Vagina (tissue), 2 donors: ENCODE measurements at regions not wholly inside any gene's neighbourhood (a gene's known extent, or its start where the extent isn't known, plus 50 kb on each side); places are given as distances from the start of the nearest gene placed in this dataset.

Source experiments
- DNase-seq, 2 donors: peaks; one replicate each; pipeline ENCODE4 v3.0.0-alpha.2; 2017; ENCODE audit errors: extremely low spot score in 2 of 2
- H3K27ac ChIP-seq: fragments of 200-600 bp; sonication (generic); one replicate; pipeline ENCODE4 v1.5.1; 2019
- H3K27me3 ChIP-seq: fragments of 200-600 bp; sonication (generic); one replicate; pipeline ENCODE4 v1.5.1; 2019
- H3K36me3 ChIP-seq, 2 donors: fragments of 200-600 bp; sonication (generic); one replicate each; pipeline ENCODE4 v1.5.1; 2017 to 2019
- H3K4me1 ChIP-seq: fragments of 200-600 bp; sonication (generic); one replicate; pipeline ENCODE4 v1.5.1; 2019
- H3K4me3 ChIP-seq, 2 donors: fragments of 200-600 bp; sonication (generic); 1 replicate in 1 of 2; 2 replicates in 1 of 2; pipeline ENCODE4 v1.5.1; 2016 to 2019
- H3K9me3 ChIP-seq: fragments of 200-600 bp; sonication (generic); one replicate; pipeline ENCODE4 v1.5.1; 2019
- CTCF ChIP-seq, 3 experiments: fragments of 450-650 bp in 2 of 3; fragments of 200-600 bp in 1 of 3; sonication (generic) in 1 of 3; IDR thresholded peaks; one replicate each; pipeline ENCODE4 v1.5.1; 2017 to 2019; ENCODE audit warnings: antibody characterized with exemption in 3 of 3, mild to moderate bottlenecking in 2 of 3, moderate library complexity in 2 of 3
- POLR2A ChIP-seq, 2 donors: fragments of 450-650 bp; IDR thresholded peaks; one replicate each; pipeline ENCODE4 v1.6.1; 2017; ENCODE audit warnings: antibody characterized with exemption in 2 of 2, mild to moderate bottlenecking in 2 of 2, moderate library complexity in 2 of 2
- POLR2AphosphoS5 ChIP-seq, 2 donors: sonication (generic); formaldehyde crosslinking; IDR thresholded peaks; one replicate each; pipeline ENCODE4 v1.9.0; 2017; ENCODE audit warnings: antibody characterized with exemption in 2 of 2, mild to moderate bottlenecking in 2 of 2, low read depth in 1 of 2; ENCODE audit not compliant: insufficient read depth in 1 of 2
- intact Hi-C: fragments of 100-400 bp; cut with DNase I; formaldehyde crosslinking; loops from one replicate; pipeline ENCODE4 v1.15.1; 2023

GRCh38 chr11:37422511-37422910 is 824.5 kb upstream of the RAG2 start:
- Histone ChIP-seq H3K4me3 (no peak overlapping the region), H3K27ac (no peak overlapping the region), H3K27me3 (no peaks in the 10 kb centered on the region), H3K9me3 (no peaks in the 10 kb centered on the region), H3K36me3 (no peaks in the 10 kb centered on the region), H3K4me1 (no peaks in the 10 kb centered on the region)
- no peak for TF ChIP-seq POLR2A (IDR thresholded peaks at IDR 0.05)
- no peak for TF ChIP-seq POLR2AphosphoS5 (IDR thresholded peaks at IDR 0.05; ENCODE audit: insufficient read depth in 1 of 2, low read depth in 1 of 2)
- DNase-seq, result no peak
- intact Hi-C loops, result no loop called here

GRCh38 chr11:37411289-37411688 is 813.3 kb upstream of the RAG2 start:
- no peaks in the 10 kb centered on the region for H3K27me3 ChIP-seq

GRCh38 chr11:37409124-37409523 is 811.1 kb upstream of the RAG2 start:
- Histone ChIP-seq H3K9me3 (no peaks in the 10 kb centered on the region), H3K27me3 (no peaks in the 10 kb centered on the region), H3K36me3 (no peaks in the 10 kb centered on the region), H3K4me3 (no peak overlapping the region), H3K4me1 (no peaks in the 10 kb centered on the region), H3K27ac (no peak overlapping the region)
- TF ChIP-seq POLR2A (IDR thresholded peaks at IDR 0.05) (no peak), POLR2AphosphoS5 (IDR thresholded peaks at IDR 0.05; ENCODE audit: insufficient read depth in 1 of 2, low read depth in 1 of 2) (no peak), CTCF (IDR thresholded peaks at IDR 0.05) (no peak)
- intact Hi-C loops, result no loop called here
- DNase-seq, result no peak

More at GRCh38 chr11:37411289-37411688, 813.3 kb upstream of the RAG2 start:
- no peak overlapping the region for H3K4me3 ChIP-seq
- DNase-seq, result no peak
- H3K9me3 ChIP-seq, result no peaks in the 10 kb centered on the region
- intact Hi-C loops, result no loop called here
- H3K27ac ChIP-seq, result no peak overlapping the region
- no peaks in the 10 kb centered on the region for H3K36me3 ChIP-seq
- no peaks in the 10 kb centered on the region for H3K4me1 ChIP-seq
- TF ChIP-seq POLR2A (IDR thresholded peaks at IDR 0.05) (no peak), POLR2AphosphoS5 (IDR thresholded peaks at IDR 0.05; ENCODE audit: insufficient read depth in 1 of 2, low read depth in 1 of 2) (no peak), CTCF (IDR thresholded peaks at IDR 0.05) (no peak)

- Histone ChIP-seq H3K9me3 (no peaks in the 10 kb centered on the region), H3K27ac (no peak overlapping the region), H3K4me1 (no peaks in the 10 kb centered on the region), H3K36me3 (no peaks in the 10 kb centered on the region), H3K4me3 (no peak overlapping the region), H3K27me3 (no peaks in the 10 kb centered on the region)
- intact Hi-C loops, result no loop called here
- no peak for DNase-seq
- TF ChIP-seq POLR2A (IDR thresholded peaks at IDR 0.05), result no peak
- no peak for TF ChIP-seq CTCF (IDR thresholded peaks at IDR 0.05)
- no peak for TF ChIP-seq POLR2AphosphoS5 (IDR thresholded peaks at IDR 0.05; ENCODE audit: insufficient read depth in 1 of 2, low read depth in 1 of 2)
Observed at GRCh38 chr11:37407461-37407860, 809.4 kb upstream of the RAG2 start.

- H3K27ac ChIP-seq, result no peak overlapping the region
- TF ChIP-seq CTCF (IDR thresholded peaks at IDR 0.05) (no peak), POLR2AphosphoS5 (IDR thresholded peaks at IDR 0.05; ENCODE audit: insufficient read depth in 1 of 2, low read depth in 1 of 2) (no peak), POLR2A (IDR thresholded peaks at IDR 0.05) (no peak)
- H3K4me1 ChIP-seq, result no peaks in the 10 kb centered on the region
- no peaks in the 10 kb centered on the region for H3K9me3 ChIP-seq
- H3K27me3 ChIP-seq, result no peaks in the 10 kb centered on the region
- intact Hi-C loops, result no loop called here
- no peak for DNase-seq
- no peak overlapping the region for H3K4me3 ChIP-seq
- no peaks in the 10 kb centered on the region for H3K36me3 ChIP-seq
Observed at GRCh38 chr11:37406651-37407050, 808.6 kb upstream of the RAG2 start.
